Glutamatergic neuron (in vitro differentiated cells): ENCODE measurements at regions not wholly inside any gene's neighbourhood (a gene's known extent, or its start where the extent isn't known, plus 50 kb on each side); places are given as distances from the start of the nearest gene placed in this dataset.

Source experiments
- DNase-seq: peaks from one replicate; pipeline ENCODE4 v3.0.0; 2022
- H3K27ac Mint-ChIP-seq: one replicate; pipeline ENCODE4 v1.8.0; 2020; ENCODE audit warnings: mild to moderate bottlenecking, mixed read lengths, inconsistent platforms; ENCODE audit not compliant: unreplicated experiment
- H3K27me3 Mint-ChIP-seq: one replicate; pipeline ENCODE4 v1.8.0; 2020; ENCODE audit warnings: mild to moderate bottlenecking, moderate library complexity, mixed read lengths, inconsistent platforms; ENCODE audit not compliant: unreplicated experiment
- H3K36me3 Mint-ChIP-seq: one replicate; pipeline ENCODE4 v1.8.0; 2020; ENCODE audit warnings: mild to moderate bottlenecking, mixed read lengths, inconsistent platforms; ENCODE audit not compliant: unreplicated experiment
- H3K4me1 Mint-ChIP-seq: one replicate; pipeline ENCODE4 v1.8.0; 2020; ENCODE audit warnings: mild to moderate bottlenecking, low read depth, mixed read lengths, inconsistent platforms; ENCODE audit not compliant: unreplicated experiment
- H3K4me3 Mint-ChIP-seq: one replicate; pipeline ENCODE4 v1.8.0; 2020; ENCODE audit warnings: mild to moderate bottlenecking, mixed read lengths, inconsistent platforms; ENCODE audit not compliant: unreplicated experiment
- H3K9me3 Mint-ChIP-seq: one replicate; pipeline ENCODE4 v1.8.0; 2020; ENCODE audit warnings: mild to moderate bottlenecking, moderate library complexity, mixed read lengths, inconsistent platforms; ENCODE audit not compliant: unreplicated experiment
- TF ChIP-seq, protein P1 (sequence below): fragments of 200-600 bp; sonication (generic); IDR thresholded peaks from one replicate; pipeline ENCODE4 v1.5.0; 2021; ENCODE audit not compliant: partially characterized antibody, unreplicated experiment

GRCh38 chr22:27394806-27395404 lies 406.7 kb downstream of the MN1 start:
- H3K4me1 Mint-ChIP-seq = no peaks in the 10 kb centered on the region

GRCh38 chr22:27397036-27397953 lies 404.3 kb downstream of the MN1 start:
- TF ChIP-seq, protein P1, sequence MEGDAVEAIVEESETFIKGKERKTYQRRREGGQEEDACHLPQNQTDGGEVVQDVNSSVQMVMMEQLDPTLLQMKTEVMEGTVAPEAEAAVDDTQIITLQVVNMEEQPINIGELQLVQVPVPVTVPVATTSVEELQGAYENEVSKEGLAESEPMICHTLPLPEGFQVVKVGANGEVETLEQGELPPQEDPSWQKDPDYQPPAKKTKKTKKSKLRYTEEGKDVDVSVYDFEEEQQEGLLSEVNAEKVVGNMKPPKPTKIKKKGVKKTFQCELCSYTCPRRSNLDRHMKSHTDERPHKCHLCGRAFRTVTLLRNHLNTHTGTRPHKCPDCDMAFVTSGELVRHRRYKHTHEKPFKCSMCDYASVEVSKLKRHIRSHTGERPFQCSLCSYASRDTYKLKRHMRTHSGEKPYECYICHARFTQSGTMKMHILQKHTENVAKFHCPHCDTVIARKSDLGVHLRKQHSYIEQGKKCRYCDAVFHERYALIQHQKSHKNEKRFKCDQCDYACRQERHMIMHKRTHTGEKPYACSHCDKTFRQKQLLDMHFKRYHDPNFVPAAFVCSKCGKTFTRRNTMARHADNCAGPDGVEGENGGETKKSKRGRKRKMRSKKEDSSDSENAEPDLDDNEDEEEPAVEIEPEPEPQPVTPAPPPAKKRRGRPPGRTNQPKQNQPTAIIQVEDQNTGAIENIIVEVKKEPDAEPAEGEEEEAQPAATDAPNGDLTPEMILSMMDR = no peak
- Mint-ChIP-seq H3K36me3 (peaks cover 14% of the 10 kb centered on the region), H3K4me3 (no peak overlapping the region), H3K4me1 (no peaks in the 10 kb centered on the region), H3K27ac (no peak overlapping the region), H3K27me3 (peaks cover 21% of the 10 kb centered on the region), H3K9me3 (no peaks in the 10 kb centered on the region)
- DNase-seq = no peak

More at GRCh38 chr22:27394806-27395404, 406.7 kb downstream of the MN1 start:
- no peak overlapping the region for H3K27ac Mint-ChIP-seq
- H3K4me3 Mint-ChIP-seq = no peak overlapping the region
- H3K27me3 Mint-ChIP-seq = peaks cover 11% of the 10 kb centered on the region
- no peak for DNase-seq
- H3K9me3 Mint-ChIP-seq = no peaks in the 10 kb centered on the region
- TF ChIP-seq, protein P1 = no peak
- H3K36me3 Mint-ChIP-seq = no peaks in the 10 kb centered on the region

DNA sequence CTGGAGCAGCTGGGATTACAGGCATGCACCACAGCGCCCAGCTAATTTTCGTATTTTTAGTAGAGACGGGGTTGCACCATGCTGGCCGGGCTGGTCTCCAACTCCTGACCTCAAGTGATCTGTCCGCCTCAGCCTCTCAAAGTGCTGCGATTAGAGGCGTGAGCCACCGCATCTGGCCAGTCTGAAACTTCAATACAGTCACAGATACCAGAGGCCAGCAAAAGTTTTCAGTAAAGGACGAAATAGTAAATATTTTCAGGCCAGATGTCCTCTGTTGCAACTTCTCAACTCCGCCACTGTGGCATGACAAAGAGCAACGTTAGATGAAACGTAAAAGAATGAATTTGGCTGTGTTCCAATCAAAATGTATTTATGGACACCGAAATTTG lies 403.6 kb downstream of the MN1 start:
- Mint-ChIP-seq H3K27ac (no peak overlapping the region), H3K36me3 (peaks cover 14% of the 10 kb centered on the region), H3K4me3 (no peak overlapping the region), H3K9me3 (no peaks in the 10 kb centered on the region), H3K27me3 (peaks cover 20% of the 10 kb centered on the region), H3K4me1 (no peaks in the 10 kb centered on the region)
- DNase-seq = no peak
- TF ChIP-seq, protein P1 = no peak

DNA sequence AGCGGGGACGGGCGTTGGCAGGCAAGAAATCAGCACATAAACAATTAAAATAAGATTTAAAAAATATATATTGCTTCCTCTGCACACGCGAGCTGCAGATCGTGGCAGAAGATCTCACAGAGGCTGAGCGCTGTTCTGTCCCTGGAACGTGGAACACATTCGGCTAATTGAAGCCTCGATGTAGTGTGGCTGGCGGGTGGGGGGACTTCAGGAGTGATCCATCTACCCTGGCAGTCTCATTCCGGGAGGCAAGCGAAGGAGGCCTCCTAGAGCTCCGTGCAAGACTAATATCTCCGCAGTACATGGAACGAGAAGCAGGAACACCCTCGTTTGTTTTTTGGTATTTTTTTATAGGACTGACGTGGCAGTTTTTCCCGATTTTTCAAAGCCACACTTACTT lies 402.4 kb downstream of the MN1 start:
- no peak for DNase-seq
- Mint-ChIP-seq H3K4me3 (no peak overlapping the region), H3K27ac (no peak overlapping the region), H3K27me3 (peaks cover 20% of the 10 kb centered on the region), H3K4me1 (no peaks in the 10 kb centered on the region), H3K9me3 (no peaks in the 10 kb centered on the region), H3K36me3 (peaks cover 14% of the 10 kb centered on the region)
- TF ChIP-seq, protein P1 = no peak

DNA sequence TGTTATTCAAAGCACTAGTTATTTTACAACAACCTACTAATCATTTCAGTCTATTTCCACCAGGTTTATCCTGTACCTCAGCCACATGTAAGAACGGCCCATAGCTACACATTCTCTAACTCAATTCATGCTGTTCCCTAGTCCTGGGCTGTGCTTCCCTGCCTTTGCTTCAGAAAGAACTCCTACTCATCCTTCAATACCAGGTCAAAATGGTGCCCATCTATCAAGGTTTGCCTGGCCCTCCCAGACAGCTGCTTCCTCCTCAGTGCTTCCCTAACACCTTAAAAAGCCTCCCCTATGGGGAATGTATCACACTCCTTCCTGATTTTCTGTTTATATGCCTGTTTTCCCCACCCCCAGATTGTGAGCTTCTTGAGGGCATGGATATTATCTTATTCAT lies 400.7 kb downstream of the MN1 start:
- no peak overlapping the region for H3K27ac Mint-ChIP-seq
- H3K4me3 Mint-ChIP-seq = no peak overlapping the region
- TF ChIP-seq, protein P1 = no peak
- H3K36me3 Mint-ChIP-seq = peaks cover 14% of the 10 kb centered on the region
- H3K4me1 Mint-ChIP-seq = no peaks in the 10 kb centered on the region
- no peaks in the 10 kb centered on the region for H3K9me3 Mint-ChIP-seq
- peaks cover 21% of the 10 kb centered on the region for H3K27me3 Mint-ChIP-seq
- DNase-seq = no peak
